ENCODE measurements at regions not wholly inside any gene's neighbourhood (a gene's known extent, or its start where the extent isn't known, plus 50 kb on each side); places are given as distances from the start of the nearest gene placed in this dataset.
"Not testable (repeated sequence)": the region's sequence is repeated elsewhere in the genome, so short reads cannot be mapped to it uniquely, and the experiment has no call there.

DNA sequence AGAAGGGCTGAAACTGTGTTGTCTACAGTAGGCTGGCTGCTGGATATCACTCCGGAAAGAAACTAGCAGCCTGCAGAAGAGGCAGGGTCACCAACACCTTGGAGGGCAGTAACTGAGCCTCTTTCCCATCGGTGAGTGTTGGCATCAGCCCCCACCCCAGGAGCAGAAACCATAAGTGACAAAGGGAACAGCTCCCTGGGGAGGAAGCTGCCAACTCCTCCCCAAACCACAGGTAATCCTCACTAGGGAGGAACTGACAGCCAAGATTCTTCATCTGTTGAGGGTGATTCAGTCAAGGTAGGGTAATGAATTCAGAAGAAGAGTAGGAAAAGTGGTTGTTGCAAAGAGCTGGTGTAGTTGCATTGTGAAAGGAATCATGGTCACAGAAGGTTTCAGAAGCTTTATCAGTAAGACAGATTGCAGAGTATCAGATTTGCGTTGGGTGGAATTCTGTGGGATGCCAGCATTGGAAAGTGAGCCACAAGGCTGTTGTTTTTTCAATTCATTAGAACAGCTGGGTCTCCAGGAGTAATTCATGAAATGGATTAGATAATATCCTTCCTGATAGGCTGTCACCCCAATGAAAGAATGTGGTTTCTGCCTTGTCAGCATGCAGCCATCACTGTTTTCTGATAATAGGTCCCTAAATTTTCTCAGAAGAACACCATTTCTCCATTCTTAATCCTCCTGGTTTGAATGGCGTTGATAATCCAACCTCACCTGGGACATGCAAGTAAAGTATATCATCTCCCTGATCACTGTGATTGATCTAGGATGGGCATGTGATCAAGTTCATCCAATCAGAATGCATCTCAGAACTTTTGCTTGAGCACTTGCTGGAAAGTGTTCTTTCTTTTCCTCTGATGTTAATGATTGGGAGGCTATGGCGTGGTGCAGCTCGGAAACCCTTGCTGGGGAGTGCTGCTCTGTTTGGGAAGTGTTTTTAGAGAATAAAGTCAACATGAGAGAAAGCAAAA is 75.0 kb upstream of the CTBP2 start:
- DNase-seq (ENCODE audit: low read depth), result no peak

DNA sequence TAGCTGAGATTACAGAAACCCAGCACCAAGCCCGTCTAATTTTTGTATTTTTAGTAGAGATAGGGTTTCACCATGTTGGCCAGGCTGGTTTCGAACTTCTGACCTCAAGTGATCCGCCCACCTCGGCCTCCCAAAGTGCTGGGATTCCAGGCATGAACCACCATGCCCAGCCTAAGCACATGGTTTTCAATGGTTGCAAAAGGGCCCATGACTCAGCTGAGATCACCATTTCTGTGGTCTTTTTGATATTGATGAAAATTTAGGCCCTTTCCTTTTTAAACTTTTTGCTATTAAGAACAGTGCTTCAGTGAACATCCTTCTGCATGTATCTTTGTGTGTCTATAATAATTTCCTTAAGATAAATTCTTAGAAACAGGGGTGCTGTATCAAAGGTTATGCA is 74.2 kb upstream of the CTBP2 start:
- DNase-seq (ENCODE audit: low read depth), result peak; percentile 68

DNA sequence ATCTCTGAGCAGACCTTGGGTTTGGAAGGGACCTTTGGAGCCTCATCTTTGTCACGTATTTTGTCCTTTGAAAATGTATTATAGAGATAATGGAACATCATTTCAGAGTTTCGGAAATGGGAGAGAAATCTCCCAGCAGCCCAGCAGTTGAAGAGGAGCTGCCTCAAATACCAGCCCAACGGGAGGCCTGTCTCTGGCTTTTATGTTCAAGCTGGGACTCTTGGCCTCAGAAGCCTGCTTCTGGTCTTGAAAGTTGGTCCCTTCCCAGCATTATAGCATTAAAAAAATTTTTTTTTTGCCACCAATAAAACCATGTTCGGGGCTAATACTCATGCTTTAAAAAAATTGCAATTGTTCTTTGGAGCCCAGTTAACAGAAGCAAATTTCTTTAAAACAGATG is 73.4 kb upstream of the CTBP2 start:
- DNase-seq (ENCODE audit: low read depth), result no peak

DNA sequence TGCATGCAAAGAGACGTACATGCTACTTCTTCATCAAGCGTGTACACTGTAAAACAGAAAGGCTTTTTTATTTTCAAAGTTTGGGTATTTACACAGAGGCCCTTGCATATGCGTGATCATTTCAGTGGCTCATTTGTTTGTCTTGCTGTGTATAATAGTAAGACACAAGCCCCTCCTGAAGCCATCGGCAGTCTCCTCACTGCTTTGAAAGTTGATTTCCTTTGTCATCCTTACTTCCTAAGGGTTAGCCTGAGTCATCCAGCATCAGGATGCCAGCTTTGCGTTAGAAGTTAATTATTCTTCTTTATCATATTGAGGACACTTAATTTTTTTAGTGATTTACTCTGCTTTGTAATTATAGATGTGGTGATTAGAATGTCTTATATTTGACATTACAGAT is 72.5 kb upstream of the CTBP2 start:
- no peak for DNase-seq (ENCODE audit: low read depth)

DNA sequence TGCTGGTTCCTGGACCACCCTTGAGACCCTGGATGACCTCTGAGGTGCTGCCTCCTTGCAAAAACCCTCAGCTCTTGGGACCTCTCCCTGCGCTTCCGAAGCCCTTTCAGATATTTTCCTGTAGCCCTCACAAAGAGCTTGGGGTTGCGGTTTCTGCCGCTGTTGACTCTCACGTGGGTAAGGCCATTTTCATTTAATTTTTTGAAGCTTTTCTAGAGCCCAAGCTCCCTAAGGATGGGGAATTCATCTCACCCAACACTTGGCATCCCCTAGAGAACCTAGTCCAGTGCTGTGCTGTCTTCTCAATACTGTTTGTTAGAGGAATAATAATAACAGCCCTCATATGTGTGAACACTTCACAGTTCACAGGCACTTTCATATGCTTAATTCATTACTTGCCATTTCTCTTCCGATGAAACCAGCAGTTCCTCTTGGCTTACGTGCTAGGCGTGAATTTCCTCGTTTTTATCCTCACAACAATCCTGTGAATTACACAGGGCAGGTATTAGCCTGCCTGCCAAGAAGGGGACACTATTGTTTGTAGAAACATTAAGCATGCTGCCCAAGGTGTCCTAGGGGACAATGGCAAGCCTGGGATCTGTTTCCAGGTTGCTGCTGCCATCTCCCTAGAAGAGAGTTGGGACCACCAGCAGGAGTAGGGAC is 71.6 kb upstream of the CTBP2 start:
- no peak for DNase-seq (ENCODE audit: low read depth)

DNA sequence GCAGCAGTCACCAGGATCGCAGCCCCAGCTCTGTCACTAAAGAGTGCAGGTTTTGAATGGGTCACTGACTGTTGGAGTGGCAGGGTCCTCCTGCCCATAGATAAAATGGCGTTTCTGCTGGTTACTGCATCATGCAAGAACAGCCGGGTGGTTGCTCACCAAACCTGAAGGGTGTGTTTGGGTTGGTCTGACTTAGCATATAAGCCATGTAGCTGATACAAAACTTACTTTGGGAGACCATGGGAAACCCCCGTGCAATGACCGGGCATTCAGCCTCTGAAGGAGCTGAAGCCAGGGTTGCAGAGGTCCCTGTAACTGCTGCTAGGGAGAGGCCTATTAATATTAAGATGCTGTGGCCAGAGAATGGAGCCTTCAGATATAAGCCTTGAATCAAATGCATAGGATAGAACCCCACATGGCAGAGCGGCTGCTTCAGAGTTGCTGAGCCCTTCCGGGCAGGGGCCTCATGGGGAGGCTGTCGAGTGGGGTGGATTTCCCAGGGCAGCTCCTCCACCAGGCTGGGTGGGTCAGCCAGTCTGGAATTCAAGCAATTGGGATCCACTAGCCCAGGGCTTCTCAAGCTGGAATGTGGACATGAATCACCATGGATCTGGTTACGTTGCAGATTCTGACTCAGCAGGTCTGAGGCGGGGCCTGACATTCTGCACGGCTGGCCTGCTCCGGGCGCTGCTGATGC is 70.9 kb upstream of the CTBP2 start:
- peak; percentile 96 for DNase-seq (ENCODE audit: low read depth)

DNA sequence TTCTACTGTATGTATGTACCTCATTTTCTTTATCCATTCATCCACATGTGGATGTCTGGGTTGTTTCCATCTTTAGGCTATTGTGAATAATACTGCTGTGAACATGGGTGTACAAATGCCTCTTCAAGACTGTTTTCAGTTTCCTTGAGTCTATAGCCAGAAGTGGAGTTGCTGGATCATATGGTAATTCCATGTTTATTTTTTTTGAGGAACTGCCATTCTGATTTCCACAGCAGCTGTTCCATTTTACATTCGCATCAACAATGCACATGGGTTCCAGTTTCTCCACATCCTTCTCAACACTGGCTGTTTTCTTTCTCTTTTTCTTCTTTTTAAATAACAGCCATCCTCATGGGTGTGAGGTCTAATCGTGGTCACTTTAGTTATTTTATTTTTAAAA is 69.9 kb upstream of the CTBP2 start:
- no peak for DNase-seq (ENCODE audit: low read depth)

DNA sequence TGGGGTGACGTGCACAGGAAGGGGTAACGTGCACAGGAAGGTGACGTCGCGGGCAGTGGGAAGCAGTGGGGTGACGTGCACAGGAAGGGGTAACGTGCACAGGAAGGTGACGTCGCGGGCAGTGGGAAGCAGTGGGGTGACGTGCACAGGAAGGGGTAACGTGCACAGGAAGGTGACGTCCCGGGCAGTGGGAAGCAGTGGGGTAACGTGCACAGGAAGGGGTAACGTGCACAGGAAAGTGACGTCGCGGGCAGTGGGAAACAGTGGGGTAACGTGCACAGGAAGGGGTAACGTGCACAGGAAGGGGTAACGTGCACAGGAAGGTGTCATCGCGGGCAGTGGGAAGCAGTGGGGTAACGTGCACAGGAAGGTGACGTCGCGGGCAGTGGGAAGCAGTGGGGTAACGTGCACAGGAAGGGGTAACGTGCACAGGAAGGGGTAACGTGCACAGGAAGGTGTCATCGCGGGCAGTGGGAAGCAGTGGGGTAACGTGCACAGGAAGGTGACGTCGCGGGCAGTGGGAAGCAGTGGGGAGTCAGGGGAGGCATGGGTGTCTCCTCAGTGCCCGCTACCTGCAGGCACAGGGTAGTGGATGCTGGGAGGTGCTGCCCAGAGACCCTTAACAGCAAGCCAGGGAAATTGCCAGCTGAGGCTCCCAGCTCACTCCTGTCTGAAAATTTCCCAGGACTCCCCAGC is 68.0 kb upstream of the CTBP2 start:
- DNase-seq (ENCODE audit: low read depth), result not testable (repeated sequence)

DNA sequence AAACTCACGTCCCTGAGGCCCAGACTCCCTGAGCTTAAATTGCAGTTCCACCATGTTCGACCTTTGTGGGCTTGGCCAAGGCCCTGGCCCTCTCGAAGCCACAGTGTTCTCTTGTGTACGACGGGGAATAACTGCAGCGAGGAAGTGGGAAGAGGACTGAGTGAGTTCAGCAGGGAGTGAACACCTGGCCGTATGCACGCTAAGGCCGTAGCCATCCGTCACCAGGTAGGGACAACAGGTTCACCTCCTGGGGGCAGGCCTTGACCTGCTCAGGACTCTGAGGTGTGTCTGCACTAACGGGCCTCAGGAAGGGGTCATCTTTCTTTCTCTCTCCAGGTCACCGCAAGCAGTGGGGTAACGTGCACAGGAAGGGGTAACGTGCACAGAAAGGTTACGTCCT is 67.2 kb upstream of the CTBP2 start:
- no peak for DNase-seq (ENCODE audit: low read depth)

DNA sequence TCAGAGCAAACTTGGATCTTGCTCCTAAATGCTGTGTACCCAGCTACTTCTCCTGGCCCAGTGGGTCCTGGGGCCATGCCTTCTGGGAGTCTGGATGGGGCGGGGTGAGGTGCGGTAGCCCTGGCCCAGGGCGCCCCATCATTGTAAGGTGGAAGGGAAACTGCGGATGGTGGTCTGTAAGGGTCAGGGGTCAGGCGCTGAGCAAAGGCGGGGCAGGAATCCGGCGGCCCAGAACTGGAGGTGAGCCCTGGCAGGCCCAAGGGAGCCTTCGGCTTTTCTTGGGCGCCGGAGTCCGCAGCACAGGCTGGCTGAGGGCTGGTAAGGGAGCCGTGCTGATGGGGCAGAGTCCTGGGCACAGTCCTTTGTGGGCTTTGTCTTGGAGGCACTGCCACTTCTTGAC is 66.5 kb upstream of the CTBP2 start:
- no peak for DNase-seq (ENCODE audit: low read depth)

DNA sequence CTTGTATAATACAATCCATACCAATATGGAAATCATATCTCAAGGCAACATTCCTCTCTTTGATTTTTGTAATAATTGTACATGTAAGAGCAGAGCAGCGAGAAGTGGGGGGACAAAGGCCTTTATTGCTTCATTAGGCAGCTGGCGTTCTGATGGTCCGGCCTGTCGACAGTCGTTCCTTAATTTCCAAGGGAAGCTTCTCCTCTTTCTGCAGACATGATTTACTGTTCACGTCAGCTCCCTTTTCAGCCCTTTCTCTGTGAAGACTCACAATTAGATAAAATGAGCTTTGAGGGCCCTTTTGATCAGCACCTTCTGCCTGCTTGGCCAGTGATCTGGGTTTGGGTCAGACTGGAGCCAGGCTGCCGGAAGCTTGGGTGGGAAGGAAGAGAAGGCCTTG is 65.6 kb upstream of the CTBP2 start:
- DNase-seq (ENCODE audit: low read depth), result no peak

DNA sequence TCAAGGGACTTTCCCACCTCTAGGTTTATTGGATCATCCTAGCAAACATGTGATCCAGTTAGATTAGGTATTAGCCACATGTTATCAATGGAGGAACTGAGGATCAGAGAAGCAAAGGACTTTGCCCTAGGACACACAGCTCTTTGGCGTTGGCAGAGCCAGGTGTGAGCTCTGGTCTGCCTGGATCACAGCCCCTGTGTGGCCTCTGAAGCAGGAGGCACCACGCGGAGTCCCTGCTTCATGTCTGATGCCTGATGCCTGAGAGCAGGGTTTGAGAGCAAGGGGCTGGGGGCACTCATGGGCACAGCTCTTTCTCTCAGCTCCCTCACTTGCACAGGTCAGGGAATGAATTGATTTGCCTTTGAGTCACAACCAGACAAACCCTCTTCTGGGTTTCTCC is 64.7 kb upstream of the CTBP2 start:
- DNase-seq (ENCODE audit: low read depth), result no peak

DNA sequence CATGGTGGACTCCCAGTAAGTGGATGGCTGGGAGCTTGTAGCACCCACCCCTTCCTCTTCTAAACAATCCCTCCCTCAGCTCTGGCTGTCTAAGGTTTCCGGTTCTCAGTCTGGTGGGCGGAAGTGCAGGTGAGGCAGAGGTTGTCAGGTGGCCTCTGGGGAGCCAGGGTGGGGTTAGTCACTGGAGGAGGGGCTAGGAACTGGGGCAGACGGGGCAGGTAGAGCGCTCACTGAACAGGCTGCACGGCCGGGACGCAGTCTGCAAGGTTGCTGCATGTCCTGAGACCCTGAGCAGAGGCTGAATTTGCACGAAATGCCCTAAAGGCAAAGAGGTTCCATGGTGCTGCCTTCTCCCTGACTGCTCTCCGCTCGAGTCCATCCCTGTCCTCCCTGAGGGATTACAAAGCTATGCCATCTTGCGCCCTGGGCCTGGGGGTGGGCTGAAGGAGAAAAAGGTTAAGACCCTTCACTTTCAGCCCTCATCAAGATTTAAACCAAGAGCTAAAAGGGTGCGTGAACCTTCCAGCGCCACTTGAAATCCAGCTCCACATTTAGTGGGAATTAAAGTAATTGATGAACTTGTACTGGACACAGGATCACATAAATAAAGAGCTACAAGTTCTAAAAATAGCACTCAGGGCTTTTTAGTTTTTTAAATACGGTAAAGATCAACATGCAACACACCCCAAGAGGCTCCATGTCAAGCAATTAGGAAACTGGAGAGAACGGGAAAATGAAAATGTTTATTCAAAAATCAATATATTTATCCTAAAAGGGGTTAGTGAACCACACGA is 62.3 kb upstream of the CTBP2 start:
- DNase-seq (ENCODE audit: low read depth), result no peak

DNA sequence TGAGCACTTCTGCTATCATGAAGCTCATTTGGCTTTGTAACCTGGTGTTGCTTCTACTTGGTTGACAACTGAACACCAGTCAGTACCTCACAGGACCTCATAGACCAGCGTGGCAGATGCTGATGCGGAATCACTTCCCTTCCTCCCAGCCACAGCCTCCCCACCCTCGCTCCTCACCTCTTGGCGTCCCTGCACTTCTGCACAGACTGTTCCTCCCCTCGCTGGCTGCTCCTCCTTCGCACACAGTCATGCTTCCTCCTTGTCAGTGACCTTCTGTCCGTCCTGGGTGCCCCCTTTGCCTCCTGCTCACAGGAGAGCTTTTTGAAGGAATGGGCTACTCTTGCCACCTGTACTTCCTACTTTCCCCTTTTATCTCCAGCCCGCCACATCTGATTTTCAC is 61.4 kb upstream of the CTBP2 start:
- DNase-seq (ENCODE audit: low read depth), result no peak

DNA sequence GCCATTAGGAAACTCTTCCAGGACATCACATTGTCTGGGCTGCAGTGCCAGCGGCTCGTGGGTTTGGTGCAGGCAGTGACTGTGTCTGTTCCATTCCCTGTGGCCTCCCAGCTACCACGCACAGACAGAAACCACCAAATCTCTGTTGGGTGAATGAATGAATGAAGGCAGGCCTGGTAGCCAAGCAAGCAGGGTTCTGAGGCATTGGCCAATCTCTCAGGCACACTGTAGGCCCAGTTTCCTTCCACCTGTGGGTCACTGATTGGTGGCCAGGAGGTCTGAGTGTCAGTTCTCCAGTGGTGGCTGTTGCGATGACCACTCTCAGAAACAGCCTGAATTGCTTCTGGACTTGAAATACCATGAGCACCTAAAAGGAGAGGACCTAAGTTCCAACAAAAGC is 59.4 kb upstream of the CTBP2 start:
- no peak for DNase-seq (ENCODE audit: low read depth)

DNA sequence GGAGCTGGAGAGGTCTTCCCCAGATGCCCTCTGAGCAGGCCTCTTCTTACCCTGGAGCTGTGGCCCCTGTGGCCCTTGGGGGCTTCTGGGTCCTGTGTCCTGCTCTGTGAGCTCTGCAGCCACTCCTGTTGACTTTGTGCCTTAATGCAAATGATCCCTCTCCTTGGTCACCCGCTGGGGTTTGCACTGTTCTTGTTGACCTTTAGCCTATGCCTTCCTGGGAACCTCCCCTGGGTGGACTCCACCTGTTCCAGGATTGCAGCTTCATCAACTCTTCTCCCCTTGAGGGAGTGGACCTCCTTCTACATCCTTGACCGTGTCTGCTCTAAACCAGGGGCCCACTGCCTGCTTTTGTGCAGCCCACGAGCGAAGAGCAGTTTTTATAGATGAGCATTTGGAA is 58.6 kb upstream of the CTBP2 start:
- no peak for DNase-seq (ENCODE audit: low read depth)

DNA sequence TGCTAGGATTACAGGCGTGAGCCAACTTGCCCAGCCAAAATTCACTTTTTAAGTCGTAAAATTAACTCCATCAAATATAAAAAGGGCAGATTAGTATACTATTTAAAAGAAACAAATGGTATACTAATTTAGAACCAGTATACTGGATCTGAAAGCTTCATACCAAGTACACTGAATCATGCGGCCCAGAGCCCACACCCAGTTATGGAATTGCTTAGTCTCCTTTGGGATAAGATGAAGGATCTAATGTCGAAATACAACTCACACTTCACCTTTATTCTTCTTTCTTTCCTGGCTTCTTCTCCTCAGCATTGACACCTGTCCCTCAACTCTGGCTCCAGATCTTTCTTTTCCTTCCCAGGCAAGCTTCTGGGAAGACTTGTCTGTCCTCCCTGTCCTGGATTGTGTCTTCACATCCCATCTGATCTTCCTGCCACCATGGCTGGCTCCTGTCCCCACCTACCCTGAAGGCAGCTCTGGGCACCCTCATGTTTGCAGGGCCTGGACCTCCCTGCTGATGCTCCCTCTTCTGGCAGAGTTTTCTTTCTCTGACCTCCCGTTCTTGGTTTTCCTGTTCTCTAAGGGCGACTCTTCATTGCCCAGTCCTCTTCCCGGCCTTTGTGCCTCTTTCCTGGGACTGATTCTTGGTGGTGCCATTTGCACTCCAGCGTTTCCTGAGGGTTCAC is 57.8 kb upstream of the CTBP2 start:
- no peak for DNase-seq (ENCODE audit: low read depth)

DNA sequence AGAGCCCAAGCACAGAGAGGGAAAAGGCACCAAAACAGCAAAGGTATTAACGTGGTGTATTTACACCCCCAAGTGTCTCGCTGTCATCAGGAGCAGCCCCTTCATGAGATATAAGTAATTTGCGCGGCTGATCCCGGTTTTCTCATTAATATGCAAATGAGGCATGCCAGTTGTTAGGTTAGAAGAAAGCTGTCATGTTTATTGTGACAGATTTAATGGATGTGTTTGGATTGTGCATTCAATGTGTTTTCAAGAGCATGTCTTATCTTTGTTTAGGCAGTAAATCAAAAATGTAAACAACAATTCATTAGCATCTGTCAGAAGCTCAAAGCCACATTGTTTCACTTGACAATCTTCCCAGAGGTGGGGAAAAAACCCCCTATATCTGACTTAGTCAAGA is 56.5 kb upstream of the CTBP2 start:
- DNase-seq (ENCODE audit: low read depth), result no peak

DNA sequence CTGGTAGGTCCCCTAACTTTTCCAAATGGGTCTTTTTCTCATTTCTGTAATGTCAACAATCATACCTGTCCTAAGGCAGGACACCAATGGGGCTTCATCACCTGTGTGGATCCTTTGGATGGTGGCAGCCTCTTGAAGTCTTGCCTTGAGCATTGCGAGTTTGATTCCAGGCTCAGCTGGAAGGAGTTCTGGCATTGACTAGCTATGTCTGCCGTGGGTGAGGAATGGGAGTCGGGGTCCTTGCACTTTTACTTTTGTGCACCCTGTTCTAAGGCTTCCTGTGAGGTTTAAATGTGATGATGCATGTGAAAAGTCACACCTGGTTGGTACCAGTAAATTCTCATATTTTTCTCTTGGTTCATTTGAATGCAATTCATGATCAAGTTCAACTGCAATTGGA is 55.9 kb upstream of the CTBP2 start:
- DNase-seq (ENCODE audit: low read depth), result no peak

DNA sequence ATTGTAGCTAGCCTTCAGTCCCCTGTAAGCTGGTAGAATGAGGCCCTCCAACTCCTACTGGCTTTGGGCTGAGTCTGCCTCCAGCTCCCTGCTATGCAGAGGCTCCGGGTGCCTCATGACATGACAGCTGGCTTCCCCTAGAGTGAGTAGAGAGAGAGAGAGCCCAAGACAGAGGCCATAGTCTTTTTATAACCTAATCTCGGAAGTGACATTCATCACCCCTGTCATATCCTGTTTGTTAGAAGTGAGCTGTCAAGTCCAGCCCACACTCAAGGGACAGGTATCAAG is 53.9 kb upstream of the CTBP2 start:
- no peak for DNase-seq (ENCODE audit: low read depth)
